ENCODE measurements at regions not wholly inside any gene's neighbourhood (a gene's known extent, or its start where the extent isn't known, plus 50 kb on each side); places are given as distances from the start of the nearest gene placed in this dataset.
"Not testable (repeated sequence)": the region's sequence is repeated elsewhere in the genome, so short reads cannot be mapped to it uniquely, and the experiment has no call there.

GRCh38 chr5:60055168-60055567 lies 161.6 kb upstream of the PDE4D start:
- H3K4me3 ChIP-seq (ENCODE audit: low read length in 2 of 2), result no peak overlapping the region
- no peaks in the 10 kb centered on the region for H3K9me3 ChIP-seq (ENCODE audit: control insufficient read depth in 2 of 2, low read length in 2 of 2)
- no peak overlapping the region for H3K27ac ChIP-seq (ENCODE audit: low read depth in 2 of 2, low read length in 2 of 2)
- H3K27me3 ChIP-seq (ENCODE audit: control insufficient read depth in 2 of 2, insufficient read depth in 2 of 2, low read length in 2 of 2), result no peaks in the 10 kb centered on the region
- H3K4me1 ChIP-seq (ENCODE audit: control insufficient read depth in 2 of 2, insufficient read depth in 2 of 2, low read length in 2 of 2), result no peaks in the 10 kb centered on the region
- no peaks in the 10 kb centered on the region for H3K36me3 ChIP-seq (ENCODE audit: control insufficient read depth in 2 of 2, insufficient read depth in 2 of 2, low read length in 2 of 2)
- no peak overlapping the region for H3K9ac ChIP-seq (ENCODE audit: low read depth in 1 of 2, low read length in 2 of 2)

- not testable (repeated sequence) for H3K9me3 ChIP-seq (ENCODE audit: control insufficient read depth in 2 of 2, low read length in 2 of 2); H3K36me3 ChIP-seq (ENCODE audit: control insufficient read depth in 2 of 2, insufficient read depth in 2 of 2, low read length in 2 of 2); H3K4me1 ChIP-seq (ENCODE audit: control insufficient read depth in 2 of 2, insufficient read depth in 2 of 2, low read length in 2 of 2); H3K27me3 ChIP-seq (ENCODE audit: control insufficient read depth in 2 of 2, insufficient read depth in 2 of 2, low read length in 2 of 2); H3K9ac ChIP-seq (ENCODE audit: low read depth in 1 of 2, low read length in 2 of 2); H3K4me3 ChIP-seq (ENCODE audit: low read length in 2 of 2); H3K27ac ChIP-seq (ENCODE audit: low read depth in 2 of 2, low read length in 2 of 2)
These were observed 148.6 kb upstream of the PDE4D start for GRCh38 chr5:60041996-60042664.

DNA sequence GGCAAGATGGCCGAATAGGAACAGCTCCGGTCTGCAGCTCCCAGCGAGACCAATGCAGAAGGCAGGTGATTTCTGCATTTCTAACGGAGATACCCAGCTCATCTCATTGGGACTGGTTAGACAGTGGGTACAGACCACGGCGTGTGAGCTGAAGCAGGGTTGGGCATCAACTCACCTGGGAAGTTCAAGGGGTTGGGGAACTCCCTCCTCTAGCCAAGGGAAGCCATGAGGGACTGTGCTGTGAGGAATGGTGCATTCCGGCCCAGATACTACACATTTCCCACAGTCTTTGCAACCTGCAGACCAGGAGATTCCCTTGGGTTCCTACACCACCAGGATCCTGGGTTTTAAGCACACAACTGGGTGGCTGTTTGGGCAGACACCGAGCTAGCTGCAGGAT lies 148.0 kb upstream of the PDE4D start:
- H3K27ac ChIP-seq (ENCODE audit: low read depth in 2 of 2, low read length in 2 of 2); H3K27me3 ChIP-seq (ENCODE audit: control insufficient read depth in 2 of 2, insufficient read depth in 2 of 2, low read length in 2 of 2); H3K9ac ChIP-seq (ENCODE audit: low read depth in 1 of 2, low read length in 2 of 2); H3K36me3 ChIP-seq (ENCODE audit: control insufficient read depth in 2 of 2, insufficient read depth in 2 of 2, low read length in 2 of 2); H3K4me1 ChIP-seq (ENCODE audit: control insufficient read depth in 2 of 2, insufficient read depth in 2 of 2, low read length in 2 of 2); H3K9me3 ChIP-seq (ENCODE audit: control insufficient read depth in 2 of 2, low read length in 2 of 2); H3K4me3 ChIP-seq (ENCODE audit: low read length in 2 of 2): not testable (repeated sequence)

- H3K9me3 ChIP-seq (ENCODE audit: control insufficient read depth in 2 of 2, low read length in 2 of 2), result no peaks in the 10 kb centered on the region
- H3K27me3 ChIP-seq (ENCODE audit: control insufficient read depth in 2 of 2, insufficient read depth in 2 of 2, low read length in 2 of 2), result no peaks in the 10 kb centered on the region
- H3K27ac ChIP-seq (ENCODE audit: low read depth in 2 of 2, low read length in 2 of 2), result no peak overlapping the region
- H3K4me1 ChIP-seq (ENCODE audit: control insufficient read depth in 2 of 2, insufficient read depth in 2 of 2, low read length in 2 of 2), result no peaks in the 10 kb centered on the region
- H3K4me3 ChIP-seq (ENCODE audit: low read length in 2 of 2), result no peak overlapping the region
- no peaks in the 10 kb centered on the region for H3K36me3 ChIP-seq (ENCODE audit: control insufficient read depth in 2 of 2, insufficient read depth in 2 of 2, low read length in 2 of 2)
- no peak overlapping the region for H3K9ac ChIP-seq (ENCODE audit: low read depth in 1 of 2, low read length in 2 of 2)
These were observed 142.8 kb upstream of the PDE4D start for GRCh38 chr5:60036192-60036938.

- H3K27ac ChIP-seq (ENCODE audit: low read depth in 2 of 2, low read length in 2 of 2), result no peak overlapping the region
- no peaks in the 10 kb centered on the region for H3K9me3 ChIP-seq (ENCODE audit: control insufficient read depth in 2 of 2, low read length in 2 of 2)
- no peak overlapping the region for H3K9ac ChIP-seq (ENCODE audit: low read depth in 1 of 2, low read length in 2 of 2)
- no peaks in the 10 kb centered on the region for H3K4me1 ChIP-seq (ENCODE audit: control insufficient read depth in 2 of 2, insufficient read depth in 2 of 2, low read length in 2 of 2)
- H3K27me3 ChIP-seq (ENCODE audit: control insufficient read depth in 2 of 2, insufficient read depth in 2 of 2, low read length in 2 of 2), result no peaks in the 10 kb centered on the region
- H3K4me3 ChIP-seq (ENCODE audit: low read length in 2 of 2), result no peak overlapping the region
- no peaks in the 10 kb centered on the region for H3K36me3 ChIP-seq (ENCODE audit: control insufficient read depth in 2 of 2, insufficient read depth in 2 of 2, low read length in 2 of 2)
These were observed 132.6 kb upstream of the PDE4D start for GRCh38 chr5:60026161-60026560.

DNA sequence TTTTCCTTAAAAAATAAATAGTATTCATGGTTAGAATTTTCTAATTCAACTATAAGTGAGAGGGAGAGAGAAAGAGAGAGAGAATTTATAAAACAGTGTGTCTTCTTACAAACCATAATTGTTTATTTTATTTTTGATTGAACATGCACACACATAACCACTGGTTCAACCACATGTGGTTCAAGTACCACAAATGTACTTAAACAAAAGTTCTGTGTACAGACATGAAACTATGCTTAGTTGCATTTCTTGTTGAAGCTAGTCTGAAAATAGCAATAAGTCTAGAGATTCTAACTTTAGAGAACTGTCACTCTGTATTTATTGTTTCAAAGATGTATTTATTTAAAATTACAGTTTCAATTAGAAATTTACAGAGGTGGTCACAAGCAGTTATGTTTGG lies 130.6 kb upstream of the PDE4D start:
- no peaks in the 10 kb centered on the region for H3K9me3 ChIP-seq (ENCODE audit: control insufficient read depth in 2 of 2, low read length in 2 of 2)
- H3K4me3 ChIP-seq (ENCODE audit: low read length in 2 of 2), result no peak overlapping the region
- H3K4me1 ChIP-seq (ENCODE audit: control insufficient read depth in 2 of 2, insufficient read depth in 2 of 2, low read length in 2 of 2), result no peaks in the 10 kb centered on the region
- H3K27me3 ChIP-seq (ENCODE audit: control insufficient read depth in 2 of 2, insufficient read depth in 2 of 2, low read length in 2 of 2), result no peaks in the 10 kb centered on the region
- H3K27ac ChIP-seq (ENCODE audit: low read depth in 2 of 2, low read length in 2 of 2), result no peak overlapping the region
- H3K9ac ChIP-seq (ENCODE audit: low read depth in 1 of 2, low read length in 2 of 2), result no peak overlapping the region
- no peaks in the 10 kb centered on the region for H3K36me3 ChIP-seq (ENCODE audit: control insufficient read depth in 2 of 2, insufficient read depth in 2 of 2, low read length in 2 of 2)

- Histone ChIP-seq H3K27ac (ENCODE audit: low read depth in 2 of 2, low read length in 2 of 2) (no peak overlapping the region), H3K4me1 (ENCODE audit: control insufficient read depth in 2 of 2, insufficient read depth in 2 of 2, low read length in 2 of 2) (no peaks in the 10 kb centered on the region), H3K9ac (ENCODE audit: low read depth in 1 of 2, low read length in 2 of 2) (no peak overlapping the region), H3K36me3 (ENCODE audit: control insufficient read depth in 2 of 2, insufficient read depth in 2 of 2, low read length in 2 of 2) (no peaks in the 10 kb centered on the region), H3K4me3 (ENCODE audit: low read length in 2 of 2) (no peak overlapping the region), H3K27me3 (ENCODE audit: control insufficient read depth in 2 of 2, insufficient read depth in 2 of 2, low read length in 2 of 2) (no peaks in the 10 kb centered on the region), H3K9me3 (ENCODE audit: control insufficient read depth in 2 of 2, low read length in 2 of 2) (no peaks in the 10 kb centered on the region)
These were observed 129.7 kb upstream of the PDE4D start for GRCh38 chr5:60023255-60023654.

GRCh38 chr5:60020457-60020856 lies 126.9 kb upstream of the PDE4D start:
- Histone ChIP-seq H3K27me3 (ENCODE audit: control insufficient read depth in 2 of 2, insufficient read depth in 2 of 2, low read length in 2 of 2) (no peaks in the 10 kb centered on the region), H3K9me3 (ENCODE audit: control insufficient read depth in 2 of 2, low read length in 2 of 2) (no peaks in the 10 kb centered on the region), H3K36me3 (ENCODE audit: control insufficient read depth in 2 of 2, insufficient read depth in 2 of 2, low read length in 2 of 2) (no peaks in the 10 kb centered on the region), H3K4me1 (ENCODE audit: control insufficient read depth in 2 of 2, insufficient read depth in 2 of 2, low read length in 2 of 2) (no peaks in the 10 kb centered on the region), H3K9ac (ENCODE audit: low read depth in 1 of 2, low read length in 2 of 2) (no peak overlapping the region), H3K4me3 (ENCODE audit: low read length in 2 of 2) (no peak overlapping the region), H3K27ac (ENCODE audit: low read depth in 2 of 2, low read length in 2 of 2) (no peak overlapping the region)

- H3K9me3 ChIP-seq (ENCODE audit: control insufficient read depth in 2 of 2, low read length in 2 of 2); H3K4me1 ChIP-seq (ENCODE audit: control insufficient read depth in 2 of 2, insufficient read depth in 2 of 2, low read length in 2 of 2); H3K27ac ChIP-seq (ENCODE audit: low read depth in 2 of 2, low read length in 2 of 2); H3K4me3 ChIP-seq (ENCODE audit: low read length in 2 of 2); H3K36me3 ChIP-seq (ENCODE audit: control insufficient read depth in 2 of 2, insufficient read depth in 2 of 2, low read length in 2 of 2); H3K9ac ChIP-seq (ENCODE audit: low read depth in 1 of 2, low read length in 2 of 2); H3K27me3 ChIP-seq (ENCODE audit: control insufficient read depth in 2 of 2, insufficient read depth in 2 of 2, low read length in 2 of 2): not testable (repeated sequence)
These were observed 125.4 kb upstream of the PDE4D start for GRCh38 chr5:60018960-60019359.

DNA sequence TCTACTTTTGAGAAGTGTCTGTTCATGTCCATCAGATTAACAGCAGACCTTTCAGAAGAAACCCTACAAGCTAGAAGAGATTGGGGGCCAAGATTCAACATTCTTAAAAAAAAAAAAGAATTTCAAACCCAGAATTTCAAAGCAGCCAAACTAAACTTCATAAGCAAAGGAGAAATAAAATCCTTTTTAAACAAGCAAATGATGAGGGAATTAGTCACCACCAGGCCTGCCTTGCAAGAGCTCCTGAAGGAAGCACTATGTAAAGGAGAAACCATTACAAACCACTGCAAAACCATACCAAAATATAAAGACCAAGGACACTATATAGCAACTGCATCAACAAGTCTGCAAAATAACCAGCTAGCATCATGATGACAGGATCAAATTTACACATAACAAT lies 124.6 kb upstream of the PDE4D start:
- Histone ChIP-seq H3K36me3 (ENCODE audit: control insufficient read depth in 2 of 2, insufficient read depth in 2 of 2, low read length in 2 of 2) (no peaks in the 10 kb centered on the region), H3K9me3 (ENCODE audit: control insufficient read depth in 2 of 2, low read length in 2 of 2) (no peaks in the 10 kb centered on the region), H3K27ac (ENCODE audit: low read depth in 2 of 2, low read length in 2 of 2) (no peak overlapping the region), H3K9ac (ENCODE audit: low read depth in 1 of 2, low read length in 2 of 2) (no peak overlapping the region), H3K4me1 (ENCODE audit: control insufficient read depth in 2 of 2, insufficient read depth in 2 of 2, low read length in 2 of 2) (no peaks in the 10 kb centered on the region), H3K4me3 (ENCODE audit: low read length in 2 of 2) (no peak overlapping the region), H3K27me3 (ENCODE audit: control insufficient read depth in 2 of 2, insufficient read depth in 2 of 2, low read length in 2 of 2) (no peaks in the 10 kb centered on the region)
